ENCODE measurements at regions not wholly inside any gene's neighbourhood (a gene's known extent, or its start where the extent isn't known, plus 50 kb on each side); places are given as distances from the start of the nearest gene placed in this dataset.
A peak's percentile ranks its signal among the peaks of the same experiment; 100 is the strongest.

DNA sequence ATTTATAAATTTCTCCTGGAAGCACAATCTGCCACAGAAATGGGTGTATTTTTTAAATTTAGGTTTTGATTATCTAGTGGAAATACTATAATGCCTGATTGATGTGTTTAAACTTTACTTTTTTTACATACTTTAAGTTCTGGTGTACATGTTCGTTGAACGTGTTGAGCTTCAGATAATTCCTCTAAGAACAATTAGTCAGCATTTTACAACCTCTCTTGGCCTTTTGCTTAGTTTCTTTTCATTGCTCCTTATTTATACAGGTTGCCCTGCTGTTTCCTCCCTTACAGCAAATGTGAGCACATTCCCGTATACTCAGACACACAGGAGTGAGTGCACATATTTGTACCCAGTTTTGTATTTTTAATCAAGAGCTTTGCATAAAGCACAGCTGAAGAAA lies 1038.9 kb downstream of the BRINP3 start:
- no peak for DNase-seq (ENCODE audit: low read depth)

DNA sequence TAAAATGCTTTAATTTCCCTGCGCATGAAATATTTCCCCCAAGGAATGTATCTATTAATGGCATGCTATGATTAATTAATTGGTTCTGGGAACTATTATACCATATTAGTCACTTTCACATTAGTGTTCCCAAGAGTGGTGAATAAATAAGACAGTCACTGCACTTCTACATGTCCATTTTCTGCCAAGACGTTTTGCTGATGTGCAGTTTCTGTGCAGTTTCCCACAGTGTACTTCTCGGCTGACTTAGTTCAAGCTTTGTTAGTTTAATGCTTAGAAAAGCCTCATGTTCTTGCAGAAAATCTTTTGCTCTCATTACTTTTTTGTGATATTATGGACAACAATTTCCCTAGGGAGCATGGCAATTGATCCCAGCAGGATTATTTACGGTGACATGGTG lies 1014.5 kb downstream of the BRINP3 start:
- DNase-seq (ENCODE audit: low read depth): no peak

DNA sequence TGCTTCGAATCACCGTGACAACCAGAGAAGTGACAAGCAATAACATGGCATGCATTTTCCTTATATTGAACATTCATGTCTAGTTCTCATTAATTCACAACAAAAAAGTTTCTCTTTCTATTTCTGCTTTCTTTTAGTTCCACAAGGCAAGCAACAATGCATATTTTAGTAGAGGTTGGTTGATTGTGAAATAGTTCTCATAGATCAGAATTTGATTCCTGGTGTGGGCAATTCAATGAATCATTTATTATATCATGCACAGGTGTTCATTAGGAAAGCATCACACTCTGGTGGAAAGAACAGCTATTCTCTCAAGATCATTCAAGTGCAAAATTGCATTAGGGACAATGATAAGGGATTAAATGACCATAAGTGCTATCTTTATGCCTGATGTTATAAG lies 980.9 kb downstream of the BRINP3 start:
- no peak for DNase-seq (ENCODE audit: low read depth)

DNA sequence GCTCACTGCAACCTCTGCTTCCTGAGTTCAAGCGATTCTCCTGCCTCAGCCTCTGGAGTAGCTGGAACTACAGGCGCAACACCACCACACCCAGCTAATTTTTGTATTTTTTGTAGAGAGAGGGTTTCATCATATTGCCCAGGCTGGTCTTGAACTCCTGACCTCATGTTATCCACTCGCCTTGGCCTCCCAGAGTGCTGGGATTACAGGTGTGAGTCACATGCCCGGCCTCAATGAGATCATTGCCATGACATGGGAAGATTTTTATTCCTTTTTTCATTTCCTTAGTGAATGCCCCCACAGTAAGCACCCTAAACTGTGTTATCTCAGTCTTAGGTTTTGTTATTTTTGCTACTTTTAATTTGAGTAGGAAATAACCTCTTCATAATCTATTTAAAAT lies 977.9 kb downstream of the BRINP3 start:
- DNase-seq (ENCODE audit: low read depth): peak; percentile 3

DNA sequence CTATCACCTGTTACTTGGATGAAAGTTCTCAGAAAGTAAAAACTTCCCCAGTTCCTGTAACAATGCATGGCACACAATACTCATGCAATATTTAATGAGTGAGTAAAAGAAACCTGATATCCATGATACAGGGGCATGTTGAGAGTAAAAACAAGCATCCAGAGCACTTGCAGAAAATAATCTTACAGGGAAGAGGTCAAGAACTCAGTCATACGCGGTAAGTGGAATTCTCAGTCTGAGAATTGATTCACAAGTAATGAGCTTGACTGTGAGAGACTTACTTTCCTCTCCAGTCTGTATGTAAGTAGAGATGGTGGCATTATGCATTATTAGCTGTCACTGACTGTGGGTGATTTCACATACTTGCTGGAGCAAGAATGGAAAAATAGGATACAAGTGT lies 976.9 kb downstream of the BRINP3 start:
- peak; percentile 1 for DNase-seq (ENCODE audit: low read depth)

DNA sequence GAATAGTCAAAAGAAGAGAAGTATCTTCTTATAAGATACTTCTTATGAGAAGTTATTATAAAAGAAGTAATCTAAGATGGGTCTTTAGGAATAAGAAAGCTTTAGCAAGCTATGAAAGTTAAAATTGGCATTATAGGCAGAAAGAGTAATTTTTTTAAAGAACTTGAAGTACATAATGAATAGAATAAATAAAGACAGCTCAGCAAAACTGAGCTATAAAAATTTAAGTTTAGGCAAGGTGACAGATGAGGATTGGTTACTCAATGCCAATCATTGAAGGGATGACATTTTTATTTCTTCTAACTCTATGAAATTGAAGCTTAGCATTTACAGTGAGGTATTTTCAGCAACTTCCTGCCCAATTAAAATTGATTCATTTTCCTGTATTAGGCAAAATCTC lies 966.8 kb downstream of the BRINP3 start:
- DNase-seq (ENCODE audit: low read depth): no peak

DNA sequence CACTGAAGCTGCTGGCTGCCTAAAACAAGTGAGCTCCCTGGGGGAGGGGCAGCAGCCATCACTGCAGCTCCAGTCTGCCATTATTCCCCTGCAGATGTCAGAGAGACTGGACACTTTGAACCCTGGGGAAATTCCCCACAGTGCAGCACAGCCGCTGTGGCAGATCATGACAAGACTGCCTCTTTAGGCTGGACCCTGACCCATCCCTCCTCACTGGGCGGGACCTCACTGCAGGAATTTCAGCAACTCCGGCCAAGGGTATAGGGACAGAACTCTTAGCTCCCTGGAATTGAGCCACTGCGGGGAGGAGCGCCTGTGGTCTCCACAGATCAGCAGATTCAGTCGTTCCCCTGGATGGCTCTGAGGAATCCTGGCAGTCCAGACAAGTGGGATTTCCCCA lies 964.6 kb downstream of the BRINP3 start:
- no peak for DNase-seq (ENCODE audit: low read depth)

DNA sequence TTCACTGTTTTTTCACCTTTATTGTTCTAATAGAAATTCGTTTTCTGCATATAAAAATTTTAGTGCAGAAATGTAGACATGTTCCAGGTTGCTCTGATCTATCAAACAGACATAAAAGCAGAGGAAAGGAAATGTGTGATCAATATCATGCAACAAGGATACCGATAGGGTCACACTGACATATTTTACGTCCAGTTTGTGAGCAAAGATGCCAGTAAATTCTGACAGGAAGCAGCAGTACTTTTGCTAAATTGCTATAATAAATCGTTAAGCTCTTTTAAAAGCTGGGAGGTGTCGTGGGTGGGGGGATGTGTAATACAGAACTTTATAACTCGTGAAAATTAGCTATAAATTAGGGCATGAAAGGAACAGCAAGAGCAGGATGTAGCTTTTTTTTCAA lies 955.2 kb downstream of the BRINP3 start:
- DNase-seq (ENCODE audit: low read depth): no peak

DNA sequence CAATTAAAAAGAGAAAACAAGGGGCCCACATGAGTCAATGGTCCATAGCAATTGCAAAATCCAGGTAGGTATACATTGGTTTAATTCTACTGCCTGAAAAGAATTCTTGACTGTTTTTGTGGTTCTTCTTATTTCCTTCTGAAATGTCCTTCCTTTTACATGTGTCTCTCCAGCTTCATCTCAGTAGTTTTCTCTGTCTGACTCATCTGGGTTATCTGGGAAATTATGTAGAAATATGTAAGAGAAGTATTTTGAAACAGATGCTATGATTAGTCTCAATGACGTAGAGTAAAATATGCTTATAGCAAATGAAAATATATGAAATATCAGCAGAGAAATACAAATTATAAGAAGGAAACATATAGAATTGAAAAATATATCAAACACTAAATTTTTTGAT lies 953.2 kb downstream of the BRINP3 start:
- DNase-seq (ENCODE audit: low read depth): no peak

DNA sequence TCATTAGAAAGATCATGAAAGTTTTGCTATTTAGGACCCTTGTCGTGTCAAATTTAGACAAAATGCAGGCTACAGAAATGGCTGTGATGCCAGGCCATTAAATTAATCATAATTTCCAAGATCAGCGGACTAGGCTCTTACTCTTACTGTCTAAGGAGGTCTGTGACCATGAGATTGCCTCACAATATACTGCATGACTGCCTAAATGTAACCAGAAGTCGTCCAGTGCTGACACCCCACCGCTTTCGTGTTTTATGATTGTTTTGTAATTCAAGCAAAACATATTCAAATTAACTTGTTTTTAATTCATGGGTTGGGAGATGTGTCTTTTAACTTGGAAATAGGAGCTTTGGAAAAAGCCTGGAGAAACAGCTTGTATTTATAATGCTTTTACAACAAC lies 947.5 kb downstream of the BRINP3 start:
- no peak for DNase-seq (ENCODE audit: low read depth)

DNA sequence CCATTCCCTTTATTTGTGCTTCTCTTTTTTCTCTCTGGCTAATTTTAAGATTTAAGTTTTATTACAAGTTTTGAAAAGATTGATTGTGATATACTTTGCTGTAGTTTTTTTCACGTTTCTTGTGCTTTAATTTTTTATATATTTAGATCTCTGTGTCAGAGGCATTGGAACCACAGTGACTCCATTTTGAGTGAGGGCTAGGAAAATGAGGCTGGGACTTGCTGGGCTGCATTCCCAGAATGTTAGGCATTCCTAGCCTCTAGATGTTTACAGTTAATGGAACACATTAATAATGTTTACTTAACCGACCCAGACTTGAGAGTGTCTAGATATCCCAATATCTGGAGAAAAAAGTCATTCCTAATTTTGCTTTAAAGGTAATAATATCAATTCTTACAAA lies 939.4 kb downstream of the BRINP3 start:
- no peak for DNase-seq (ENCODE audit: low read depth)

DNA sequence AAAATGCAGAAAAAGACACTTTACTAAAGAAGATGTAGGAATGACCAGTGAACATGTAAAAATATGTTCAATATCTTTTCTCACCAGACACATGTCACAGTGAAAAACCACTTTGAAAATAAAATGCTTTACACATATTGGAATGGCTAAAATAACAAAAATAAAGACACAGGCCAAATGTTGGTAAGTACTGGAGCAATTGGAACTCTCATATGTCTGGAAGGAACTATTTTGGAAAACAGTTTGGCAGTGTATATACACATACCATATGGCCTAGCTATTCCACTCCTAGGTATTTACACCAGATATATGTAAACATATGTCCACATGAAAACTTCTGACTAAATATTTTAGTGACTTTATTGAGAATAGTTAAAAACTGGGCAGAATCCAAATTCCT lies 927.2 kb downstream of the BRINP3 start:
- no peak for DNase-seq (ENCODE audit: low read depth)

DNA sequence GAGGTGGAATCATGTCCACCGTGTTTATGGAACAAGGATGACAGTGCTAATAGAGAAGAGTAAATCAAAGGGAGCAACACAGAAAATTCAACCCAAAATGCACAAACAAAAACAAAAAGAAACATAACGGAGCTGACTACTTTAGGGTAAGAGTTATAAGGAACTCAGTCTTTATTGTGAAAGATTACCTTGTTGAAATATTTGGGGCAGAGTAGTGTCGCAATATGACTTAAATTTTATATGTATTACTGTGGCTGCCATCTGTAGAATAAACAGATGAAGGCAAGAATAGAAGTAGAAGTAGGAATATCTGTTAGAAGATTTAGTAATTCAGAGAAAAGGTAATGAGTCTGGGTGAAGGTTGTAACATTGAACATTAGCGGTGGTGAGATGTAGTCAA lies 913.9 kb downstream of the BRINP3 start:
- no peak for DNase-seq (ENCODE audit: low read depth)

DNA sequence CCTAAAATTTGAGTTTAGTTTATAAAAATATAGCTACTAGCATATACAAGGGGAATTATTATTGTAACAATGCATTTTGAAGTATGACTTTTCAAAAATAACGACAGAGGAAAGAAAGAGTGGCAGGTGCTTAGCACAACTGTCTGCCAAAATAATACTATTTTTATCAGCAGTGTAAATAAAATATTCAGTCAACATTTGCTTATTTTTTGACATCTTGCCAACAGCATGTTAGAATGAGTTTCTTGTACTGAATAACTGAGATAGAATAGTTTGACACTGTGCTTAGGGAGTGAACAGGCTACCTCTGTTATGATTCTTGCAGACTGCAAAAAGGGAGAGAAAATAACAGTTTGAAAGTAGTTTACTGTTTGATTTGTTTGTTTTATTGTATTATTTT lies 909.8 kb downstream of the BRINP3 start:
- no peak for DNase-seq (ENCODE audit: low read depth)

DNA sequence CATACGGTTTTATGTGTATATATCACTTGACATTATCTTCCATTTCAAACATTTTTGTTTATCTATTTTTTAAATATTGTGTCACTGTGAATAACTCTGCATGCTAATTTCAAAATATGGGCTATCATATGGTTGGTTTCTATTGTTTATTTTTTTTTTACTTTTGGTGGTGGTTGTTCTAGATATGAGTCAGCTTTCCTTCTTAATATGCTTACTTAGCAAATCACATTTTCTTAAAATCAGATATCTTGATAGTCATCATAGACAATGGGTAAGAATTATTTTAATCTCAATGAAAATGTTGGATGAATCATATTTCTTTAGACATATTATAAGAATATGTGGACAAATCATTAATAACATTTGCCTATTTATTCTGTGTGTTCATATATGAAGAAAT lies 881.5 kb downstream of the BRINP3 start:
- DNase-seq (ENCODE audit: low read depth): no peak

DNA sequence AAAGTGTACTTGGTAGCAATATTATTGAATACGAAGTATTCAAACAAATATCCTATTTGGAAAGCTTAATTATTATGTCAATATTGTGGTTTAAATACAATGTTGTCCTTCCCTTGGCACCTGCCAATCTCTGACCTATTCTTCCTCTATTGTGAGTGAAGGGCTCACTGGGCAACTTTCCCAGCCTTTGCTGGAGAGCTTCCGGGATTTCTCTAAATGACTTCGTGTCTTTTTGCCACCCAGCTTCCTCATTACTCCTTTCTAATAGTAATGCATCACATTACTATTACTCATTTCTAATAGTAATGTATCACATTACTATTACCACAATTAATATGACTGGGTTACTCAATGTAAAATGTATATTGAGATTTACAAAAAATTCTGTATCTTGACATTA lies 880.6 kb downstream of the BRINP3 start:
- no peak for DNase-seq (ENCODE audit: low read depth)

DNA sequence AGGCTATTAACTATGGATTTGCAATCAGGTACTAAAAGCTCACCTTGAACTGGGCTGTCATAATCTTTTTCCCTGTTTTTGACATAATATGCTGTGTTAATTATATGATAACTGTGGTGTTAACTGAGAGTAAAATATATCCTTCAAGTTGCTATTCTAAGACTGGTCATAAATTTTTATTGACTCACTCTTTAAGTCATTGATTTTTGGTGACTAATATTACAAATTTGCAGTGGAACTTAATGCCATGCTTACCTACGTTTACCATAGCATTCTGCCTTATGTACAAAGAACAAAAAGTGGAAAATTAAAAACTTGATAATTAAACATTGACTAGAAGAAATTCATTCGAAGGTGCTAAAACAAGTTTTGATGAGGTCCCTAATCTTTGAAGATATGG lies 872.4 kb downstream of the BRINP3 start:
- no peak for DNase-seq (ENCODE audit: low read depth)

DNA sequence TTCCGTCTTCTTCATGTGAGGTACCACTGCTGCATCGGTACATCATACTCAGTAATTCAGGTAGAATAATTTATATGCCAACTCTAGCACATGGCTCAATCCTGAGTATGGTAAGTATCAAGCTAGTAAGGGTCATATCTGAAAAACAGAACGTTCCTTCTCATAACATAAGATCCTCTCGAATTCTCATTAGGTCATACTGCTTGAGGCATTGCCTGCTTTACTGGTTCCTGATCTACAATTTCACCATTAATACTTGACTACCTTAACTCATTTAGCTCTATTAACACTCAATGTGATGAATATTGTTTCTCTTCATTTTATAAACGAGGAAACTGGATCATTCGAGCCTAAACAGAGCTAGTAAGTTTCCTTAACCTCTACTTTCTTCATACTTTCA lies 871.6 kb downstream of the BRINP3 start:
- DNase-seq (ENCODE audit: low read depth): no peak

DNA sequence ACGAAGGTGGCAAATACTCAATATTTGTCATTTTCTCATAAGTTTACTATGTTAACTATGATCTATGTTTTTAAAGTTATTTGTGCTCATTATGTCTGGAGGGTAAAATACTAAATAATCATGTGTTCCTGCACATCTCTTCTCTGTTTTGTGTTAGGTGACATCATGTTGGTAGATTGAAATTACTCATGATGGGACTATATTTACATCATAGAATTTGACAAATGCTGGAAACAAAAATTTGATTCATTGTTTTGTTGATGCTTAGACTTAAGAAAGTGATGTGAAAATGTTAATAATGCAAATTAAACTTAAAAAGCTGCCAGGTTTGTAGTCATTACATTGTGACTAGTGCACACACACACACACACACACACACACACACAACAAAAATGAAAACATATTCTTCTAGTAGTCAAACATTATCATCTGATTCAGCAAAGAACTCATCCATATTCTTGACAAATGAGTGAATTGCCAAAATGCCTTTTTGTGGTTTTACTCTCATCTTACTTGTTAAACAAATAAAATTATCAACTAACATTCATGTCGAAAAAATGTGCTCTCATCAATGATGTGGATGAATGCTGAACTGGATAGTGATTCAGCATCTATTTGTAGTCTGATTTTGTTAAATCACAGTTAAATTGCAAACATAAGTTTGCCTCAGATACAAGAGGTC lies 870.7 kb downstream of the BRINP3 start:
- DNase-seq (ENCODE audit: low read depth): peak; percentile 33

DNA sequence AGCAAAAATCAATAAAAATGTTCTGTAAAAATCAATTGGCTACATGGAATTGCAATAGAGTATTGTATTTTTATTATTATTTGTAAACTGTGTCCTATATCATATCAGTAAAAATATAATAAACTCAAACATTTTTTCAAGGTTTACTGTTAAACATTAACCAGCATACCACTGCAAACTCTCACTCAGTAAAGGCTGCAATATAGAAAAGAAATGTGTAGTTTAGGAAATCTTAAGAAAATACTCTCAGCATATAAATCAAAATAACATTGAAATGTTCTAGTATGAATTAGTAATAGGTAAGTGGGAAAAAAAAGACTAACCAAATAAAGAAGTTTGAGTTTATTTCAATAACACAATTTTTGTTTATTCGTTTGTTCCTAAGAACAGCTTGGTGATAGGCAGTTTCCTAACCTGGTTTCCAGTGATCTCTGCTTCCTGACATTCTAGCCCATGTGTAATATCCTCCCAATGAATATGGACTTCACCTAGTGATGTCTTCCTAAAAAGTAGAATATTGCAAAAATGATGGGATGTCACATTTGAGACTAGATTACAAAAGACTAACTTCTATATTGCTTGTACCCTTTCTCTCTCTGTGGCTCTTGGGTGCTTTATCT lies 870.1 kb downstream of the BRINP3 start:
- no peak for DNase-seq (ENCODE audit: low read depth)

DNA sequence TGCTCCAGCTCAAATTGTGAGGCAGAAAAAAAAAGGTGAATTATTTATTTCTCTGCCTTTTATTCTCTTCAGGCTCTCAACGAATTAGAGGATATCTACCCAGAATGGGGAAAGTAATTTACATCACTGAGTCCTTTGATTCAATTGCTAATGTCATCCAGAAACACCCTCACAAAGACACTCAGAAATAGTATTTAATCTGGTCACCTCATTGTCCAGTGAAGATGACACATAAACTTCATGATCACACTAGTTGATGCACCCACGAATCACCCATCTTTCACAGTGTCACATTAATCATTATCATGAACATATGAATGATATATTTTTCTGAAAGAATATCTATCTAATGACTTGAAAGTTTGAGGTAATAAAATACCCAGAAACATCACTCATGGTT lies 868.5 kb downstream of the BRINP3 start:
- no peak for DNase-seq (ENCODE audit: low read depth)

DNA sequence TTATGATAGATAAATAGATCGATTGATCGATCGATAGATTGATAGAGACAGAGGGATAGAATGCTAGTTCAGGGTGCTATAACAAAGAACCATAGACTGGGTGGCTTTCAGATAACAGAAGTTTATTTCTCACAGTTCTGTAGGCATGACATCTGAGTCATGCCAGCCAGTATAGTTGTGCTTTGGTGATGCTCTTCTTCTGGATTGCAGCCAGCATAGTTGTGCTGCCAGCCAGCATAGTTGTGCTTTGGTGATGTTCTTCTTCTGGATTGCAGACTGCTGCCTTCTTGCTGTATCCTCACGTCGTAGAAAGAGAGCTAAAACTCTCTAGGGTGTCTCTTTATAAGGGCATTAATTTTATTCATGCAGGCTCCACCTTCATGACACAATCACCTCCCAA lies 860.8 kb downstream of the BRINP3 start:
- DNase-seq (ENCODE audit: low read depth): peak; percentile 33

DNA sequence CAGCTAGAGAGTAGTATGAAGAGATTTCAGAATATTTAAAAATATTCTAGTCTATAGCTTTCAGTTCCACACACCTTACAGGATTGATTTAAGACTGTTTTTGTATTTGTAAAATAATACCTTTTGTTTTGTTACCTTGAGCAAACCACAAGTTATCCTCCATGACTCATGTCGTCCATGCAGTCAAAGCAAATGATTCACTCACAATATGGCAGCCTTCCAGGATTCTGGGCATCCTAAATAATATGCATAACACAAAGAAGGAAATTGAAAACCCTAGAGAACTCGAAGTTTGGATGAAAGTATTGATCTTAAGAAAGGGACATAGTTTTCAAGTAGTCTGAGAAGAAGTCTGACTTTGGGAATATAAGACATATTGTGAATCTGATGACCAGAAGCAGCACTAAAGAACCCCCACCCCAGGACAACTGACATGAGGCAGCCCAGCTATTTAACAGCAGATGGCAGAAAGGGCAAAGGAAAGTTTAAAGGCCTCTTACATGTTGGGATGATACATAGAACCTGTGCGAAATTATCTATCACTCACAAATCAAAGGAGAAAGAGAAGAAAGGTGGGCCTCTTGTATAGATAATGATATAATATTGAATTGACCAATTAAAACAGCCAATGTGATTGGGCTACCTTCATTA lies 857.9 kb downstream of the BRINP3 start:
- DNase-seq (ENCODE audit: low read depth): peak; percentile 80

DNA sequence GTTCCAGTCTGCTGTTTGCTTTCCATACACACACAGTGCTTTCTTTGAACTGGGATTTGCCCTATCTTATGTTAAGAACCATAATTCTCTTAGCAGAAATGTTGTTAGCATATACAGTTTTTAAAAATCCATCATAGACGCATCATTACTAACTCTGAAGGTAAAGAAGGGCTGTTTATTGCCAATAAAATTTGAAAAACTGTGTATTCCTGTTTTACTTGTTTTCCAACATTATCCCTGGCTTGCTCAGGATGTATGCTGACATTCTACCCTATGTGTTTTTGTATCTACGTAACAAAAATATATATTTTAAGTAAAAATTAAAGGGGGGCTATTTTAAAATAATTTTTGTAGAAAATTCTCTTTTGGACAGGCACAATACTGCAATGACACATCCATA lies 857.2 kb downstream of the BRINP3 start:
- no peak for DNase-seq (ENCODE audit: low read depth)

Data from M059J (cell line).